NCI-H2227 (cell line): ENCODE measurements at regions not wholly inside any gene's neighbourhood (a gene's known extent, or its start where the extent isn't known, plus 50 kb on each side); places are given as distances from the start of the nearest gene placed in this dataset.
A peak's percentile ranks its signal among the peaks of the same experiment; 100 is the strongest.

Source experiments
- DNase-seq: peaks from one replicate; lab custom pipeline; 2025; ENCODE audit not compliant: unreplicated experiment; lab: John Stamatoyannopoulos, UW

- no peak for DNase-seq
Observed at GRCh38 chr4:44859477-44859876, 133.1 kb upstream of the GNPDA2 start.

GRCh38 chr4:44848466-44848865 lies 122.1 kb upstream of the GNPDA2 start:
- DNase-seq = no peak

- no peak for DNase-seq
Observed at GRCh38 chr4:44845993-44846392, 119.6 kb upstream of the GNPDA2 start.

GRCh38 chr4:44845309-44845708 lies 119.0 kb upstream of the GNPDA2 start:
- no peak for DNase-seq

GRCh38 chr4:44842531-44842930 lies 116.2 kb upstream of the GNPDA2 start:
- no peak for DNase-seq

GRCh38 chr4:44817930-44818329 lies 91.6 kb upstream of the GNPDA2 start:
- no peak for DNase-seq

- DNase-seq = peak; percentile 1
Observed at GRCh38 chr4:44806071-44806470, 79.7 kb upstream of the GNPDA2 start.

- no peak for DNase-seq
Observed at GRCh38 chr4:44804301-44804700, 77.9 kb upstream of the GNPDA2 start.

- DNase-seq = no peak
Observed at GRCh38 chr4:44801384-44801783, 75.0 kb upstream of the GNPDA2 start.

GRCh38 chr4:44791831-44792230 lies 65.5 kb upstream of the GNPDA2 start:
- no peak for DNase-seq

GRCh38 chr4:44777115-44777514 lies 50.8 kb upstream of the GNPDA2 start:
- DNase-seq = no peak
